NCI-H146 treated with DMSO at 0.1 percent for 48 hours (cell line): ENCODE measurements at regions not wholly inside any gene's neighbourhood (a gene's known extent, or its start where the extent isn't known, plus 50 kb on each side); places are given as distances from the start of the nearest gene placed in this dataset.
A peak's percentile ranks its signal among the peaks of the same experiment; 100 is the strongest.
"Not testable (repeated sequence)": the region's sequence is repeated elsewhere in the genome, so short reads cannot be mapped to it uniquely, and the experiment has no call there.

ENCODE experiments used
- DNase-seq: peaks from one replicate; lab custom pipeline; 2025; ENCODE audit not compliant: unreplicated experiment; lab: John Stamatoyannopoulos, UW

DNA sequence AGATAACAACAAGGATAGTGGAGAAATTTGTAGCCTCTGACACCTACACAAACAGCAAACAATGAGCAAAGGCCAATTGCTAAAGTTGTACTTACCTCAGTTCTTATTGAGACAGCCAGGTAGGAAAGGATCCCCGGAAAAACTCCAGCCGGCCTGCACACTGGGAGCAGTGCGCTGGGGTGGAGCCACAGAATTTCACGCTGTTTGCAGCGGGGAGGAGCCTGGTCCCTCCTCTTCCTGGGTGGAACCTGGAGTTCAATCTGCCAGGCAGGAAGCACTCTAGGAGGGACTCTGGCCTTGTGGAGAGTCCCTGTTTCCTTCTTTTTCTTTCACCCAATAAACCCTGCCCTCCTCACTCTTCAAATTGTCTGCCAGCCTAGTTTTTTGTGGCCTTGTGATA, 382.6 kb upstream of the TGIF2LX start:
- DNase-seq, result not testable (repeated sequence)

DNA sequence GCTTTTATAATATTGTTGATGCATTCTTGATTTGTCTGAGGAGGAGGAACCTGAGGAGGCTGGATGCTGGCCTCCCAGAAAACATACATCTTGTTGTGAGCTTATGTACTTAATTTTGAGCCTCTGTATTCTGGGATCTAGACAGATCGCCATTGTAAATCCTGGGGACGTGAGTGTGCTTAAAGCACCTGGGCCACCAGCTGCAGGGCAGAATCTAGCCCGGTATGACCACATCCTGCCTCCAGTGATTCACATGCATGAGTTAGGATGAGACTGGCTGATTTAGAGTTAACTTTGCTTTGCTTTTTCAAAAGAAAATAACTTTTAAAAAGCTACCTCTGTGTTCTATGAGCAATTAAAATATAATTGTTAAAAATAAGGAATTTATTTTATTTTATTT, 364.6 kb upstream of the TGIF2LX start:
- DNase-seq, result not testable (repeated sequence)

DNA sequence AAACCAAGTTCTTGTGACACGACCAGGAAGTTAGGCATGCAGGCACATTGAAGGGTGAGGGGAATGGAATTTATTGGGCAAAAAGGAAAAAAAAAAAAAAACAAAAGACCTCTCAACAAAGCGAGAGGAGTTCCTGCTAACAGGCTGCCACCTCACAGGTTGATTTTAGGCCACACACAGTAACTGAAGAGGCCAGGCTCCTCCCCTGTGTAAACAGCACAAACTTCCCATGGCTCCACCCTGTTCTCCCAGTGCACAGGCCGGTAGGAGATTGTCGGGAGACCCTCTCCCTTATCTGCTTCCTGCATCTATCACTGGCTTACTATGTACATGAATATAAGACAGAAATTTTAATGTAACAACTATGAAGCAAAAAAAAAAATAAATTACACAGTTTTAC, 359.6 kb upstream of the TGIF2LX start:
- not testable (repeated sequence) for DNase-seq

DNA sequence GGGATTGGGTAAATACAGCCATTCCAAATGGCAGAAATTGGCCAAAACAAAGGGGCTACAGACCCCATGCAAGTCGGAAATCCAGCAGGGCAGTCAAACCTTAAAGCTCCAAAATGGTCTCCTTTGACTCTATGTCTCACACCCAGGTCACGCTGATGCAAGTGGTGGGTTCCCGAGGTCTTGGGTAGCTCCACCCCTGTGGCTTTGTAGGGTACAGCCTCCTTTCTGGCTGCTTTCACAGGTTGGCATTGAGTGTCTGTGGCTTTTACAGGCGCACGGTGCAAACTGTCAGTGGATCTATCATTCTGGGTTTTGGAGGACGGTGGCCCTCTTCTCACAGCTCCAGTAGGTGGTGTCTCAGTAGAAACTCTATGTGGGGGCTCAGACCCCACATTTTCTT, 358.6 kb upstream of the TGIF2LX start:
- not testable (repeated sequence) for DNase-seq

DNA sequence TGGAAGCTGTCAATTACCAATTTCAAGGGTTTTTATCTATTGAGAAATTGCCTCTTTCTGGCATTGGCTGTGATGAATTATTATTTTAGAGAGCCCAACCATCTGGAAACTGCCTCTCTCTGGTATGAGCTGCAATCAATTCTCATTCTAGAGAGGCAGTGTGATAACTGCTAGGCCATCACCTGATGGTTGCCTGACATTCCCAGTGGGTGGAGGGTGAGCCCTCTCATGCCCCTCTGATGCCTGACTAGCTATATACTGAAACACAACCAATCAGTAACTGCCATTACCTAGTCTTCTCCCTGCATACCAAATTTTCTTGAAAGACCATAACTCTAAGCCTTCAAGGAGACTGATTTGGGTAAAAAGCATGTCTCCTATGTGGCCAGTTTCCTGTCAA, 353.9 kb upstream of the TGIF2LX start:
- DNase-seq, result not testable (repeated sequence)

DNA sequence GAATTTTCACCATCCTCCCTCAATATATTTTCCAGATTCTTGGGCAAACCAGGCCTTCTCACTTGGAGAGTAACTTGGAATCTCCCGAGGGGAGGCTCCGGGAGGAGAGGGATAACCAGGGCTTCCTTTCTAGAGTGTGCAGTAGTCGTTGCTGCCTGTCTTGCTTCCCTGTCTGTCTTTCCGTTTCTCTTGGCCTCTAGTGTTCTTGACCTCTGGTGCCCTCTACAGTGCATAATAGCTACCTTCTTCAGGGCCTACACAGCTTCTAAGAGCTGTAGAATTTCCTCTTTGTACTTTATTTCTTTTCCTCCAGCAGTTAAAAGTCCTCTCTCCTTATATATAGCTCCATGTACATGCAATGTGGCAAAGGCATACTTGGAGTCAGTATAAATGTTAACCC, 339.8 kb upstream of the TGIF2LX start:
- not testable (repeated sequence) for DNase-seq

DNA sequence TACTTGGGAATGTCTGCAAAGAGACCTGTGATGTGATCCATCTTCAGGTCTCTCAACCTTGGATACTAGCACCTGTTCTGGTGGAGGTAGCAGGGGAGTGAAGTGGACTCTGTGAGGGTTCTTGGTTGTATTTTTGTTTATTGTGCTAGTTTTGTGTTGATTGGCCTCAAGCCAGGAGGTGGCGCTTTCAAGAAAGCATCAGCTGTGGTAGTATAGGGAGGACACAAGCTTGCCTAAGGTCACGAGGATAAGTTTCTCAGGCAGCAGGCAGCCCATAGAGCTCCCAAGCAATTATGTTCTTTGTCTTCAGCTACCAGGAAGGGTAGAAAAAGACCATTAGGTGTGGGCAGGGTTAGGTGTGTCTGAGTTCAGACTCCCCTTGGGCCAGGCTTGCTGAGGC, 289.9 kb upstream of the TGIF2LX start:
- not testable (repeated sequence) for DNase-seq

DNA sequence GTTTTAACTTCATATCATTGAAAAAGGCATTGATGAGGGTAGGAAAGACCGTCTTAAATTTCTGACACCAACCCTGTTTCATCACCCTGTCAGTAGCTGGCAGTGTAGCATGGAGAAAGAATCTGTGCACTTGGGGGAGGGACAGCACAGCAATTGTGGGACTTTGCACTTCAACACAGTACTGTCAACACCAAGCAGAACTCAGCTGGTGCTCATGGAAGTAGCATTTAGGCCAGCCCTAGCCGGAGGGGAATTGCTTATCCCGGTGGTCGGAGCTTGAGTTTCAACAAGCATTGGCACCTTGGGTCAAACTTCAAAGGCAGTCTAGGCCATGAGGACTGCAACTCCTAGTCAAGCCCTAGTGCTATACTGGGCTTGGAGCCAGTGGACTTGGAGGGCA, 285.8 kb upstream of the TGIF2LX start:
- DNase-seq, result not testable (repeated sequence)

DNA sequence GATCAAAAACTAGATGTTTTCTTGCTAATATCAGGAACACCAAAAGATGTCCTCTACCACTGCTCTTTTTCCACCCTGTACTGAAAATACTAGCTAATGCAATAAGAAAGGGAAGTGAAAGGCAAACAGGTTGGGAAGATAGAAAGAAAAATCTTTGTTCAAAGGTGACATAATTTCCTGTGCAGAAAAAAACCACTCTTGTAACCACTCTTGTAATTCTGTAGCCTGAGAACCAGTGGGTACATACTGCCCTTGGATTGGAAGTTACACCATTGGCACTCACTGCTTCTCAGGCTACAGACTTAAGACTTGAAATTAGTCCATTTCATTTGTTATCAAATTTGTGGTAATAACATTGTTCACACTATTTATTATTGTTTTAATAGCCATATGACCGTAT, 263.0 kb upstream of the TGIF2LX start:
- not testable (repeated sequence) for DNase-seq

DNA sequence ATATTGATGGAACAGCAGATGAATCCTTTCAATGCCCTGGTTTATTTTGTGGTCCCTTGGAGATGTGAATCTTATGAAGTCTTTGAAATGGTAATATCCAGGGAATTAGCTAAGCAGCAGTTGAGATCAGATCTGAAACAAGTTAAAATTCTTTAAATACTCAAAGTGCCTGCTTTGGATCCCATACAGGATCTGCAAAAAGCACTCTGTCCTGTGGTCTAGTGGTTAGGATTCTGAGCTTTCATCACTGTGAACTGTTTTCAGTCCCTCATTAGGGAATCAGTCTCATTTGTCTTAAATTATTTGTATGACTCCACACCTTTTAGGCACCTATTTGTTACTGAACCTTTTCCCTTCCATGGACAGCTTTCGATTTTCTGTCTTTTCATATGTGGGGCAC, 215.2 kb upstream of the TGIF2LX start:
- DNase-seq, result not testable (repeated sequence)

DNA sequence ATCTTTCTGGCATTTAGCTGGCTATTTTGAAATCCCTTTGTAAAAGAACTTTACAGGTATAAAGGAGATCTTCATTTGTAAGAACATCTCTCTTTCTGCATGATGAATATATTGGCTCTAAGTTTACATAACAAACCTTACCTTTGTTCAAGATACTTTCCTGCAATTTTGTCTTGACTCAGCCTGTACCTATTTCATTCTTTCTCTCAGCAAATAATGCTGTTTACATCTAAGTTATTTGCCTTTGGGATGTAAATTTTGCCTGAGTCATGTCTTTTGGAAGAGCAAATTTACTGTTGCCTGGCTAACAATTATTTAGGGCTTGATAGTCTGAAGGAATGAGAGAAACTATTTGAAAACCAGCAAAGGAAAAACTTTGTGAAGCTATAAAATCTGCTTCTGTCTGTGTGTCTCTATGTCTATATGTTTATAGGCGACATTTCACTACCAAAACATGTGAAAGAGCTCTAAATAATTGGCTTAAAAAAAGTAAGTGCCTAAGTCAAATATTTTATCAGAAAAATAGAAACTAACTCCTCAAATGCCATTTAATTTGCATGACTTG, 214.3 kb upstream of the TGIF2LX start:
- DNase-seq, result not testable (repeated sequence)

DNA sequence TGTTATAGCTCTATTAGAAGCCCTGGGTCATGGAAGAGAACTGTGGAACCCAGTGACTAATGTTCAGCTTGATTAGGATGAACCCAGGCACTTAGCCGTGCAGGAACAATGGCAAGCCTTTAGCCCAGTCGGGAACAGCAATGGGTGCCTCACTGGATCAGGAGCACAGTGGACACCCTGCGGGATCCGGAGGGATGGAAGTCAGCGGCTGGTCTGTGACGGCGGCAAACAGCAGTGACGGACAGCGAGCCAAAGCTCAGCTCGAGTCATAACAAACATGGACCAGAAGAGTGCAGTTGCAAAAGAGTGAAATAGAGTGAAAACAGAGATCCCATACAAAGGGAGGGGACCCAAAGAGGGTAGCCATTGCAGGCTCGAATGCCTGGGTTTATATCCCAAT, 187.3 kb upstream of the TGIF2LX start:
- not testable (repeated sequence) for DNase-seq

DNA sequence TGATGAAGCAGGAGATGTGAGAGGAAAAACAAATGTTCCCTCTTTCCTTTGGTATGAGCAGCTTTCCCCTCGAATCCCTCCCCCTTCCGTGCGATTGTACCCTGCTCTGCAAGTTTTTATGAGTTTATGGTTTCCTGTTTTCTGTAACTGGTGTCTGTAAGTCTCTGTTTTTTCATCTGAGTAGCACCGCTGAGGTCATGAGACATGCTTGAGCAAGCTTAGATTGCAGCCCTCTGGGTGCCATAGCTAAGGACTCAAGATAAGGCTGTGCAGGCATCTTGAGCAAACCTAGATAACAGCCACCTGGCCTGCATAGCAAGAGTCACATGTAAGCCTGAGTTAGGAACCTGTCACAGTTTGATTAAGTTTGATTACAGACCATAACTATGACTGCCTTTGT, 165.2 kb upstream of the TGIF2LX start:
- DNase-seq, result not testable (repeated sequence)

DNA sequence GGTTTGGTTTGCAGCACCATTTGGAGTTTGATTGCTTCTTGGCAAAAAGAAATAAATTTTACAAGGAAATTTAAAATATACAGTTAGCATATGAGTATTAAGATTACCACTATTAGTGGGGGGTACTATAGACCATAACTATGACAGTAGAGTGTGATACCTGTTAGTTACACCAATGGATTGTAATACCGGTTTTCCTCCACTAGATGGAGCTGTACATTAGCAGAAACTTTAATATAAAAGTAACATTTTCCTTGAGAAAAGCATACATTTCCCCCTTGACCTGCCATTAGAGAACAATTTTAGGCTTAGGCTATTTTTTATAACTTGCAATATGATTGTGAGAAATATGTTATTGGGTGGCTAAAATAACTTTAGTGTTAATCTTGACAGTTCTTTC, 163.9 kb upstream of the TGIF2LX start:
- DNase-seq, result not testable (repeated sequence)

DNA sequence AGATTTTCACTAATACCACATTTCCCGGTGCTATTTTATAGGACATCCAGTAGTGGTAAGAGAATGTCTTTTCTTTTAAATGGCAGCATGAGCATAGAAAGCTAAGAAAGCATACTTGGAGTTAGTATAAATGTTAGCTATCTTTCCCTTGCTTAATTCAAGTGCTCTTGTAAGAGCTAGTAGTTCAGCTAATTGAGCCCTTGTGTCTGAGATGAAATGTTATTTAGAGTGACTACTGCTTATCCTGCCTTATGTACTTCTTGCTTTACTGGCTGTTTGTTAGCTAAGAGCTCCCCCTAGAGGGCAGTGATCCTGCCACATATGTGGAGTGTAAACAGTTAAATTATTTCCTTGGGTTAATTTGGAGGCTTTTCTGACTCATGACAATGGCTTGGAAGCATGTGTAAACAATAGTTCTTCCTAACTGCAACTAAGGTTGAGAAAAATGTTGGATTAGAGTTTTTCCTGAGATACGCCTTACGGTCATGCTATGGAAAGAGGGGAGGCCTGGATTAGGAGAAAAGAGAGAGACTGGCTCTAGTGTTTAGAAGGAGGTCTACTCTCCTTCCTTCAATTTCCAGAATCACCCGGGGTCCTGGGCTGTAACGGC, 162.5 kb upstream of the TGIF2LX start:
- not testable (repeated sequence) for DNase-seq

DNA sequence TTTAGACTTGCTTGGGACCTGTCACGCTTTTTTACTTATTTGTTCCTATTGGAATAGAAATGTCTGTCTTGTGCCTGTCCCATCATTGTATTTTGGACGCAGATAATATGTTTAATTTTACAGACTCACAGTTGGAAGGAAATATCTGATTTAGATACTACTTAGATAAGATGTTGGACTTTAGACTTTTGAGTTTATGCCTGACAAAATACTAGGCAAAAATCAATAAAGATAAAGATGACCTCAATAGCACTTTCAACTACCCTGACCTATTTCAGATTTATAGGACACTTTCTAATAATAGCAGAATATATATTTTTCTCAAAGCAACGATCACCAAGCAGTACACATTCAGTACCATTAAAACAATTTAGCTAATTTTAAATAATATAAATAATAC, 150.1 kb upstream of the TGIF2LX start:
- DNase-seq, result not testable (repeated sequence)

DNA sequence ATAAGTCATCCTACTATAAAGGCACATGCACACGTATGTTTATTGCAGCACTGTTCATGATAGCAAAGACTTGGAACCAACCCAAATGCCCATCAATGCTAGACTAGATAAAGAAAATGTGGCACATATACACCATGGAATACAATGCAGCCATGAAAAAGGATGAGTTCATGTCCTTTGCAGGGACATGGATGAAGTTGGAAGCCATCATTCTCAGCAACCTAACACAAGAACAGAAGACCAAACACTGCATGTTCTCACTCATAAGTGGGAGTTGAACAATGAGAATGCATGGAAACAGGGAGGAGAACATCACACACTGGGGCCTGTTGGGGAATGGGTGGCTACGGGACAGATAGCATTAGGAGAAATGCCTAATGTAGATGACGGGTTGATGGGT, 110.3 kb upstream of the TGIF2LX start:
- DNase-seq, result not testable (repeated sequence)

DNA sequence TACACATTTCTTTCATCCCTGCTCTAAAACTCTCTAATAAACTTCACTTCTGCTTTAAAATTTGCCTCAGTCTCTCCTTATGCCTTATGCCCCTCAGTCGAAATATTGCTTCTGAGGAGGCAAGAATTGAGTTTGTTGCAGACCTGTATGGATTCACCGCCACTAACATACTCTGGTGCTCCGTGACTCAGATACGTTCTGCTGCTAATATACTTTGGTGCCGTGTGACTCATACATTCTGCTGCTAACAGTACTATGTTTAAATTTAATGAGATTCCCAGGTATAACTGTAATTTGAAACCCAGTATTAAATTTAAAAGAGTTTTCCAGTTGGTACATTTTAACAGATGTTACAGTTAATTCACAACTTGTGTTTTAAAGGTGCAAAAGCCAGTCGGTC, 82.0 kb upstream of the TGIF2LX start:
- not testable (repeated sequence) for DNase-seq

DNA sequence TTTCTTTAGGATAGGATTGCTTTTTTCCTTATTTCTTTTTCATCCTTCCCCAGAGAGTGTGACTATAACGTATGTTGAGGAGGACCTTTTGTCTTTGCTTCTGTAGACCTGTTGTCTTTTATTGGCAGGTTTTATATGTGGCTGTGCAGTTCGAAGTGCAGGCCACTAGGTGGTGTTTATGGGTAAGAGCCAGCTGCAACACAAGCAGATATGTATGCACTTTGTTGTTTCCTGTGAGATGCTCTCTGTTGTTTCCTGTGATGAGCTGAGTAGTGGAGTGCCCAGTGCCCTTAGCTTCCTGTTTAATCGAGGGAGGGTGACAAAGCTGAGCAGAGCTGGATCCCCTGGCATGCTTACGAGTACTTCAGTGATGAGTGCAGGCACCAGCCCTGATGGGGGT, 50.0 kb upstream of the TGIF2LX start:
- peak; percentile 0 for DNase-seq
